ENCODE measurements at regions not wholly inside any gene's neighbourhood (a gene's known extent, or its start where the extent isn't known, plus 50 kb on each side); places are given as distances from the start of the nearest gene placed in this dataset.

DNA sequence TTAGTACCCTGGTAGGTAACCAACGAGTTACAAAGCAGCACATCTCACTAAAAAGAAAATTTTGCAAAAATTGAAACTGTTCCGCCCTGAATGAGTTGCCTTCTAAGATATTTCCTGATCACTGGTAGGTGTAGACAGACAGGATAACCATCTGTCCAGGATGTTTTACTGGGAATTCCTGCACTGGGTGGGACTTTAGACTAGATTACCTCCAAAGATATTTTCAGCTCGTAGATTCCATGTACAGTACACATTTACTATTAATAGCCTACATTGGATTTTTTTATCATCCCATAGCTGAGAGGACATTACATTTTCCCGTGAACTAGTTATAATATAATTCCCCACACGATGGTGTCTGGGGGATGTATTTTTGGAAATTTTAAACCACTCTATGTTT lies 139.6 kb downstream of the DYRK2 start:
- TF ChIP-seq, protein P1, sequence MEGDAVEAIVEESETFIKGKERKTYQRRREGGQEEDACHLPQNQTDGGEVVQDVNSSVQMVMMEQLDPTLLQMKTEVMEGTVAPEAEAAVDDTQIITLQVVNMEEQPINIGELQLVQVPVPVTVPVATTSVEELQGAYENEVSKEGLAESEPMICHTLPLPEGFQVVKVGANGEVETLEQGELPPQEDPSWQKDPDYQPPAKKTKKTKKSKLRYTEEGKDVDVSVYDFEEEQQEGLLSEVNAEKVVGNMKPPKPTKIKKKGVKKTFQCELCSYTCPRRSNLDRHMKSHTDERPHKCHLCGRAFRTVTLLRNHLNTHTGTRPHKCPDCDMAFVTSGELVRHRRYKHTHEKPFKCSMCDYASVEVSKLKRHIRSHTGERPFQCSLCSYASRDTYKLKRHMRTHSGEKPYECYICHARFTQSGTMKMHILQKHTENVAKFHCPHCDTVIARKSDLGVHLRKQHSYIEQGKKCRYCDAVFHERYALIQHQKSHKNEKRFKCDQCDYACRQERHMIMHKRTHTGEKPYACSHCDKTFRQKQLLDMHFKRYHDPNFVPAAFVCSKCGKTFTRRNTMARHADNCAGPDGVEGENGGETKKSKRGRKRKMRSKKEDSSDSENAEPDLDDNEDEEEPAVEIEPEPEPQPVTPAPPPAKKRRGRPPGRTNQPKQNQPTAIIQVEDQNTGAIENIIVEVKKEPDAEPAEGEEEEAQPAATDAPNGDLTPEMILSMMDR (IDR thresholded peaks at IDR 0.05), result no peak
- TF ChIP-seq EZH2phosphoT487 (IDR thresholded peaks at IDR 0.05; ENCODE audit: borderline replicate concordance, low read depth), result no peak
- TF ChIP-seq ELF1 (IDR thresholded peaks at IDR 0.05), result no peak
- TF ChIP-seq MEF2A (IDR thresholded peaks at IDR 0.05; ENCODE audit: borderline replicate concordance, low read depth), result no peak
- no peak for TF ChIP-seq RFX5 (IDR thresholded peaks at IDR 0.05; ENCODE audit: low read length)
- TF ChIP-seq, protein P2, sequence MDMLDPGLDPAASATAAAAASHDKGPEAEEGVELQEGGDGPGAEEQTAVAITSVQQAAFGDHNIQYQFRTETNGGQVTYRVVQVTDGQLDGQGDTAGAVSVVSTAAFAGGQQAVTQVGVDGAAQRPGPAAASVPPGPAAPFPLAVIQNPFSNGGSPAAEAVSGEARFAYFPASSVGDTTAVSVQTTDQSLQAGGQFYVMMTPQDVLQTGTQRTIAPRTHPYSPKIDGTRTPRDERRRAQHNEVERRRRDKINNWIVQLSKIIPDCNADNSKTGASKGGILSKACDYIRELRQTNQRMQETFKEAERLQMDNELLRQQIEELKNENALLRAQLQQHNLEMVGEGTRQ (IDR thresholded peaks at IDR 0.05; ENCODE audit: borderline replicate concordance, low read depth, low read length), result no peak
- TF ChIP-seq, protein P3, sequence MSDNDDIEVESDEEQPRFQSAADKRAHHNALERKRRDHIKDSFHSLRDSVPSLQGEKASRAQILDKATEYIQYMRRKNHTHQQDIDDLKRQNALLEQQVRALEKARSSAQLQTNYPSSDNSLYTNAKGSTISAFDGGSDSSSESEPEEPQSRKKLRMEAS (IDR thresholded peaks at IDR 0.05; ENCODE audit: low read depth), result no peak
- TF ChIP-seq FOXJ3 (CRISPR knock-in tag; IDR thresholded peaks at IDR 0.05), result no peak
- TF ChIP-seq, protein P4, sequence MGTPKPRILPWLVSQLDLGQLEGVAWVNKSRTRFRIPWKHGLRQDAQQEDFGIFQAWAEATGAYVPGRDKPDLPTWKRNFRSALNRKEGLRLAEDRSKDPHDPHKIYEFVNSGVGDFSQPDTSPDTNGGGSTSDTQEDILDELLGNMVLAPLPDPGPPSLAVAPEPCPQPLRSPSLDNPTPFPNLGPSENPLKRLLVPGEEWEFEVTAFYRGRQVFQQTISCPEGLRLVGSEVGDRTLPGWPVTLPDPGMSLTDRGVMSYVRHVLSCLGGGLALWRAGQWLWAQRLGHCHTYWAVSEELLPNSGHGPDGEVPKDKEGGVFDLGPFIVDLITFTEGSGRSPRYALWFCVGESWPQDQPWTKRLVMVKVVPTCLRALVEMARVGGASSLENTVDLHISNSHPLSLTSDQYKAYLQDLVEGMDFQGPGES (IDR thresholded peaks at IDR 0.05; ENCODE audit: low read depth, low read length), result no peak
- TF ChIP-seq, protein P5, sequence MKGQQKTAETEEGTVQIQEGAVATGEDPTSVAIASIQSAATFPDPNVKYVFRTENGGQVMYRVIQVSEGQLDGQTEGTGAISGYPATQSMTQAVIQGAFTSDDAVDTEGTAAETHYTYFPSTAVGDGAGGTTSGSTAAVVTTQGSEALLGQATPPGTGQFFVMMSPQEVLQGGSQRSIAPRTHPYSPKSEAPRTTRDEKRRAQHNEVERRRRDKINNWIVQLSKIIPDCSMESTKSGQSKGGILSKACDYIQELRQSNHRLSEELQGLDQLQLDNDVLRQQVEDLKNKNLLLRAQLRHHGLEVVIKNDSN (IDR thresholded peaks at IDR 0.05; ENCODE audit: borderline replicate concordance, low read depth), result no peak
- TF ChIP-seq YY1 (IDR thresholded peaks at IDR 0.05; ENCODE audit: low read depth), result no peak

Measured in SK-N-SH (cell line).